Dedifferentiated amniotic fluid mesenchymal stem cell (primary cell): ENCODE measurements at regions not wholly inside any gene's neighbourhood (a gene's known extent, or its start where the extent isn't known, plus 50 kb on each side); places are given as distances from the start of the nearest gene placed in this dataset.
"Not testable (repeated sequence)": the region's sequence is repeated elsewhere in the genome, so short reads cannot be mapped to it uniquely, and the experiment has no call there.

Experiments
- DNase-seq: peaks from one replicate; pipeline ENCODE4 v3.0.0-alpha.2; 2016; ENCODE audit errors: extremely low spot score

DNA sequence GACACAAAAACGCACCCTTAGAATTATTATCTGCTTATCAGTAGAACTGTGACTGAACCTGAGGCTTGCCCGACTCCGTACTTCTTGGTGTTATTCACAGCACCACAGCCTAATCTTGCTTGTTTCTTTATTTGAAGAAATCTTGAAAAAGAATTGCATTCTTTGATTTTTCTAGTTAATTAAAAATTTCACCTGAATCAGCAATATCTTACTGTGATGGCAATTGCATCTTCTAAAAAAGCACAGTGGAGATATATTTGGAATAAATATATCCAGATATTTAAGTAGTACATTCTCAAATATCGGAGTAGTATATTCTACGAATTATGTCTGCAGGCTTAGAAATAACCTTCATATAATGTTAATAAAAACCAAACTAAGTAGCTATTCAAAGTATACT lies 90.1 kb upstream of the LYSMD4 start:
- DNase-seq = no peak

- no peak for DNase-seq
Observed at GRCh38 chr15:99819981-99820718, 86.9 kb upstream of the LYSMD4 start.

DNA sequence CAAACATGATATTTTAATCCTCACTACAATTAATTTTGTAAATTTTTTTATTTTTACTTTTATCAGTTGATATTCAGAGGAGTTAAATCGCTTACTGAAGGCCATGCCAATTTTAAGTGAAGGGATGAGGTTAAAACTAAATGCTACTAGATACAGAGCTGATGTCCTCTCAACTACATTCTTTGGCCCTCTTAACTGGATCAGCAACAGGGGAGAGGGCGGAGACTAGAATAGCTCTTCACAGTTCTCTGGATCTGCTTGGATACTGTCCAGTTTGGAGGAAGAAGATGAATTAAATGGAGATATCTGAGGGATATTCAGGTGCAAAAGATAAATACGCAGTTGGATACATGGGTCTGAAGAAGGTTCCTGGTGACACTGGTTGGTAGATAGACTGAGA lies 85.6 kb upstream of the LYSMD4 start:
- no peak for DNase-seq

DNA sequence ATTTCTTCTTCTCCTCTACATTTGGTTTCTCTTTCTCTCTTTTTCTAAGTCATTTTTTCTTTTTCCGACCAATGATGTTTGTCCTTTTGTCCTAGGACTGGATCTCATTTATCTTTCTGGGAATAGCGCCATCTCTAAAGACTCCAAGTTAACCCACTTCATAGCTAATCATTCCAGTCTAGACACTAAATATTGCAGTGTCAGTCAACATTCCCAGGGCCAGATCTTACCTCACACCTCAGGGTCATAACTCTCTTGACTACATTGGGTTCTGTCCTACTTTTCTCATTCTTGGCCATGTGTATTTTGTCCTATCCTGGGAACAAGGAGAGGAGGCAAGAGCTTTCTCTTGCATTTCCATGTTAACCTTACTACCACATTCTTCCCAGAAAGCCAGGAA lies 83.6 kb upstream of the LYSMD4 start:
- not testable (repeated sequence) for DNase-seq

- DNase-seq = not testable (repeated sequence)
Observed at GRCh38 chr15:99810663-99811062, 77.4 kb upstream of the LYSMD4 start.

GRCh38 chr15:99799854-99800250 lies 66.6 kb upstream of the LYSMD4 start:
- DNase-seq = not testable (repeated sequence)

DNA sequence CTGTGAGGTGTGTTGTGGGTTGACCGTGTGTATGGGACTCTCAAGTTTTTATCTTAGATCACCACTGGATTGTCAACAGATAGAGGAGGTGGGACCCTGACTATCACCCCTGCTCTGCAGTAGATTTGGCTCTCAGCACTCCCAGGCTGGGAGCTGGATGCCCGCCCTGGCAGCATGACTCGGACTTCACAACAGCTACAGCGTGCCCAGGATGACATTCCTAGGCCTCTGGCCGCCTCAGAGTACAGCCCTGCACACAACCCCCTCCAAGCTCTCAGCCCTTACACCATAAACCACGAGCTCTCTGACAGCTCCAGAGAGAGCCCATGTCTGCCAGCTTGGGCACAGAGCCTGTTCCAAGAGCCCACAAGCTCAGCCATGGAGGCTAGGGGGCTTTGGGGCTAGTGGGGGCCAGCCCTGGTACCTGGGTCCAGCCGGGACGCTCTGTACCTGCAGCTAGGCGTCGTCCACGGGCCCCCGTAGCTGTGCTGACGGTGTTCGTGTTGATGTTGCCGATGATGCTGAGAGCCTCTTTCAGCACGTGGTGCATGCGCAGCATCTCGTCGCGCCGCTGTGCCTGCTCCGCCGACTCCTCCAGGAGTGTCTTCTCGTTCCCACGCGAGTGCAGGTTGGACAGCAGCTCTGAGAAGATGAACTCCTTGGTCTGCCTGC lies 66.1 kb upstream of the LYSMD4 start:
- not testable (repeated sequence) for DNase-seq

DNA sequence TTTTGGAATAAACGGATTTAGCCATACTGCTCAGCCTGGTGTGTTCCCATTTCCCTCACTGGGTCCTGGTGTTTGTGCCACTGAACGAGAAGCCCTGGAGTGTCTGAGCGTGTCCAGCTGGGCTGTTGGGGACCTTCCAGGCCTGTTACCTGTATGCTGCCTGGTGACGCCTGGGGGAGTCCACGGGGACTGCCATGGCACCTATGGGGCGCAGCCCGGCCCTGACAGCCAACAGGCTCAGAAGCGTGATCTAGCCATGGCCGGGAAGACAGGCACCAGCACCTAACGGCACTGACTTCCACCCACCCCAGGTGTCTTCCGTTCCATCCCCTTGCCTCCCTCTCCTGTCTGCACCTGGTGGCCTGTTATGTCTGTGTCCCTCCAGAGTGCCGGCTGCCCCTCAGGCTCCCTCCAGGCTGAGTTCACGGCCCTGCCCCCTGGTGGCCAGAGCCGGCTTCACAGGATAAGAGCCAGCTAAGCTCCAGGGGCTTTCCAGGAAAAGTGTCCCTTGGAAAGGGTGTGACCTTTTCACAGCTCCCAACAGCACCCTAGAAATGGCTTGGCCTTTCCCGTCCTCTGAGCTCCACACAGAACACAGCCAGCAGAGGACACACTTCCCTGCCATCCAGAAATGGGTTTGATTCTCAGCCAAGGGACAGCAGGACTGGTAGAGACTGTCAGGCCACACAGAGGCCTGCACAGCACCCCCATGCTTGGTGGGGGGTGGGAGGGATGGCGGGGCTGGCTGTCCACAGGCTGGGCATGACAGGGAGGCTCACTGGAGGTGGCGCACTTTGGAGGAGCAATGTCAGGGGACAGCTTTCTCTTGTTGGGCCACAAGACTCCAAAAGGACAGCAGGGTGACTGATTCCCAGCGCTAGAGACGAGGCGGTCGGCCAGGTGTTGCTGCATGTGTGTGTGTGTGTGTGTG lies 64.0 kb upstream of the LYSMD4 start:
- DNase-seq = not testable (repeated sequence)

DNA sequence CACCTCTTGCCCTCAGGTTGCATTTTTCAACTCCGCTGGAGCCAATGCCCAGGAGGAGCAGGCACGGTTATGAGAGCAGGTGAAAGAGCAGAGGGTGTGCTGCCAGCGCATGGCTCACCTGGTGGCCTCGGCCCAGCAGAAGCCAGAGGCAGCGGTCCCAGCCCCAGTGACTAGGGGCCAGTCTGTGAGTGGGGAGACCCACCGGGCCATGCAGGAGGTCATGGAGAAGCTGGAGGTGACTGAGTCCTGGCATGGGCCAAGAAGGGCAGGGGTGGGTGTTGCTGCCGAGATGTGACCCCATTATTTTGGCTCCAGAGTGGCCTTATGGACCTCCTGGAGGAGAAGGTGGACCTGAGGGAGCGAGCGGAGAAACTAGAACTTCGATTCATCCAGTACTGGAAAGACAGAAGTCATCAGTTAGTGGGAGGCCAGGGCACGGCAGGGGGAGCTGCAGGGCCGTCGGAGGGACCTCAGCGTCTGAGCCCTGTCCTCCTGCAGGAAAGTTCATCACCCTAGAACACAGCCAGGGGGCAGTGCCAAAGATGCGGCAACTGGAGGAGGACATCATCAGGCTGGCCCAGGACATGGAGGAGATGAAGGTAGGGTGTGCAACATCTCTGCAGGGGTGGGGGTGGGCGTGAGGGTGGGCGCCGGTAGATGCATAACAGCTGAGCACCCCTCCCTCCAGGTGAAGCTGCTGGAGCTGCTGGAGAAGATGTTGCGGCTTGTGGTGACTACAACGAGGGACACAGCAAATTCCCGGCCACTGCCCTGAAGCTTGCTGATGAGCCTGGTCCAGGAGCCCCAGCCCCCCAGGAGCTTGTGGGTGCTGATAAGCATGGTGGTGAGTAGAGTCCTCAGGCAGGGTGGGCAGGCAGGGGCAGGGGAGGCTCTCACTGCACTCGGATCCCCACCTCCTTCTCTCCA lies 58.9 kb upstream of the LYSMD4 start:
- not testable (repeated sequence) for DNase-seq

GRCh38 chr15:99790751-99791150 lies 57.5 kb upstream of the LYSMD4 start:
- DNase-seq = not testable (repeated sequence)

- no peak for DNase-seq
Observed at GRCh38 chr15:99788156-99788555, 54.9 kb upstream of the LYSMD4 start.

- not testable (repeated sequence) for DNase-seq
Observed at GRCh38 chr15:99784800-99785199, 51.6 kb upstream of the LYSMD4 start.

GRCh38 chr15:99783918-99784619 lies 50.8 kb upstream of the LYSMD4 start:
- DNase-seq = not testable (repeated sequence)
